ENCODE measurements at regions not wholly inside any gene's neighbourhood (a gene's known extent, or its start where the extent isn't known, plus 50 kb on each side); places are given as distances from the start of the nearest gene placed in this dataset.

- DNase-seq, result no peak
These were observed 278.5 kb downstream of the MRPL39 start for GRCh38 chr21:25328736-25329135.

GRCh38 chr21:25326181-25326580 lies 281.1 kb downstream of the MRPL39 start:
- DNase-seq, result no peak

- no peak for DNase-seq
These were observed 282.6 kb downstream of the MRPL39 start for GRCh38 chr21:25324666-25325065.

GRCh38 chr21:25323356-25323949 lies 283.8 kb downstream of the MRPL39 start:
- DNase-seq, result no peak

GRCh38 chr21:25314247-25314646 lies 293.0 kb downstream of the MRPL39 start:
- no peak for DNase-seq

- DNase-seq, result no peak
These were observed 293.5 kb downstream of the MRPL39 start for GRCh38 chr21:25313829-25314228.

- no peak for DNase-seq
These were observed 299.8 kb downstream of the MRPL39 start for GRCh38 chr21:25307489-25307888.

- DNase-seq, result no peak
These were observed 302.7 kb downstream of the MRPL39 start for GRCh38 chr21:25304611-25305010.

- DNase-seq, result no peak
These were observed 306.6 kb downstream of the MRPL39 start for GRCh38 chr21:25300632-25301031.

- no peak for DNase-seq
These were observed 308.5 kb downstream of the MRPL39 start for GRCh38 chr21:25298512-25299491.

GRCh38 chr21:25297117-25297516 lies 310.2 kb downstream of the MRPL39 start:
- no peak for DNase-seq

- DNase-seq, result no peak
These were observed 311.0 kb downstream of the MRPL39 start for GRCh38 chr21:25296252-25296651.

- DNase-seq, result no peak
These were observed 314.9 kb downstream of the MRPL39 start for GRCh38 chr21:25292396-25292795.

GRCh38 chr21:25283720-25284119 lies 323.6 kb downstream of the MRPL39 start:
- DNase-seq, result peak; percentile 14

- DNase-seq, result no peak
These were observed 326.1 kb downstream of the MRPL39 start for GRCh38 chr21:25281134-25281533.

- no peak for DNase-seq
These were observed 327.2 kb downstream of the MRPL39 start for GRCh38 chr21:25280061-25280460.

- no peak for DNase-seq
These were observed 333.3 kb downstream of the MRPL39 start for GRCh38 chr21:25273959-25274358.

GRCh38 chr21:25254491-25255174 lies 352.6 kb downstream of the MRPL39 start:
- no peak for DNase-seq

GRCh38 chr21:25246546-25246945 lies 360.7 kb downstream of the MRPL39 start:
- DNase-seq, result no peak

GRCh38 chr21:25244735-25245134 lies 362.5 kb downstream of the MRPL39 start:
- DNase-seq, result no peak

- no peak for DNase-seq
These were observed 363.5 kb downstream of the MRPL39 start for GRCh38 chr21:25243808-25244207.

GRCh38 chr21:25240974-25241373 lies 366.3 kb downstream of the MRPL39 start:
- no peak for DNase-seq
